CD4-positive, alpha-beta T cell treated with Interferon gamma for 1 hour (primary cell): ENCODE measurements at regions not wholly inside any gene's neighbourhood (a gene's known extent, or its start where the extent isn't known, plus 50 kb on each side); places are given as distances from the start of the nearest gene placed in this dataset.

Experiments
- DNase-seq: peaks from one replicate; pipeline ENCODE4 v3.0.0-alpha.2; 2020

DNA sequence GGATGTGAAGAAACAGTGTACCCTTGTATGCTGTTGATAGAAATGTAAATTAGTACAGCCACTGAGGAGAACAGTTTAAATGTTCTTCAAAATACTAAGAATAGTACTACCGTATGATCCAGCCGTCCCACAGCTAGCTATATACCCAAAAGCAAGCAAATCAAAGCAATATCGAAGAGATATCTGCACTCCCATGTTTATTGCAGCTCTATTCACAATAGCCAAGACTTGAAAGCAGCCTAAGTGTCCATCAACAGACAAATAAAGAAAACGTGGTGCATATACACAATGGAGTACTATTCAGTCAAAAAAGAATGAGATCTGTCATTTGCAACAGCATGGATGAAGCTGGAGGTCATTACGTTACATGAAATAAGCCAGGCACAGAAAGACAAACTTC lies 88.5 kb upstream of the SLC38A4 start:
- no peak for DNase-seq

DNA sequence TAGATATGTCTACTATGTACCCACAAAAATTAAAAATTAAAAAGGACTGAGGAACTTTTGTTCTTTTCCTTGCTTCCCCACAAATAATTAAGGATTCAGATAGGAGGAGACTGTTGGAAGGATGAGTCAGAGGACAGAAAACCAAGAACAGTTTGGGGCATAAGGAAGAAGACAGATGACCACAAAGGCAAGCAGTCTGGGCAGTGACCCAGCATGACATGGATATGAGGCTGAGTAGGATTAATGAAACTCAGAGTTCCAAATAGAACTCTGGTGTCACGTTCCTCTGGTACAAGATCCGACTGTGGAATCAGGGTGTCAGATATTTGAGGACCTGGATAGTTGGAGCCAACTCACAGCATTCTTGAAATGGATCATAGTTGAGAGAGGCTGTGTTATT lies 89.3 kb upstream of the SLC38A4 start:
- no peak for DNase-seq

DNA sequence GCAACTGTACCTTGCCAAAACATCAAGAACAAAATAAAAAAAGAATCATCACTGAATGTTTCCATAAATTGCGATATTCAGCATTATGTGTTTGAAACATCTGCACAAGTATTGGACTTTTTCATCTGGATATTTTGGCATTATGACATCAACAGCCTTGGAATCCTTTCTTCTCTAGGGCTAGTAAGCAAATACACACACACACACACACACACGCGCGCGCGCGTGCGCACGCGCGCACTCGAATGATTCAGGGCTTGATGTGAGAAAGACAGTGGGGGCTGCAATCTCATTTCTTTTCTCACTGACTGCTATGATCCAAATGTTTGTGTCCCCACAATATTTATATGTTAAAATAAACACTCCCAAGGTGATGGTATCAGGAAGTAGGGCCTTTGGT lies 90.0 kb upstream of the SLC38A4 start:
- no peak for DNase-seq

DNA sequence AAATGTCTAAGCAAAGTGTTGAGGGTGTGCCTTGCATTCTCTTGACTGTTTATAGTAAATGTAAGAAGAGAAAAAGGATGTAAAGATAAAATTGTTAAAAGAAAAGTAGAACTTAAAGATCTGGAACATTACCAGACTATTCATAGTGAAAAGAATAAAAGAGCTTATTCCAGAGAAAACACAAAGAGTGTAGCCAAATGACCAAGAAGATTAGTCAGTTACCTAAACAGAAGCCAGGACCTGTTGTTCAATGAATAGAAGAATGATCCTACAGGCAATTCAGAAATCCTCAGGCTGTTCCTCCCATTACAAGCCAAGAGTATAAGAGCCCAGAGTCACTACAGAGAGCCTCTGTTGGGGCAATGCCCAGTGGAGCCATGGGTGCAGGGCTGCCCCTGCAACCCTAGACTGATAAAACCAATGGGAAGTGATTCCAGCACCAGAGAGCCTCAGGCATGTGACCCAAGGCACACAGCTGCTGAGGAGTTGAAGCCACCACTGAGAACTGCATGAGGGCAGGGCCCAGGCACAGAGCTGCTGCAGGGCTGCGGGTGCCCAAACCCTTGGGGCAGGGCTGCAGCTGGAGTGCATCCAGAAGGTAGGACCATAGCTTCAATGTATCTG lies 91.1 kb upstream of the SLC38A4 start:
- no peak for DNase-seq

DNA sequence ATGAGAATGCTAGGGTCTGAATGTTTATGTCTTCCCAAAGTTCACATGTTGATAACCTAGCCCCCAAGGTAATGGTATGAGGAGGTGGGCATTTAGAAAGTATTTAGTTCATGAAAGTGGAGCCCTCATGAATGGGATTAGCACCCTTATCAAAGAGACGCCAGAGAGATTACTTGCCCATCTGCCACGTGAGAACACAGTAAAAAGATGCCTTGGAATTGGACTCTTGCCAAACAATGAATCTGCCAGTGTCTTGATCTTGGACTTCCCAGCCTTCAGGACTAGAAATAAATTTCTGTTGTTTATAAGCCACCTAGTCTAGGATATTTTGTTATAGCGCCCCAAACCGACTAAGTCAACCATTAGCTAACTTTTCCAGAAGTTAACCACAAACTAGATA lies 92.0 kb upstream of the SLC38A4 start:
- DNase-seq: no peak

DNA sequence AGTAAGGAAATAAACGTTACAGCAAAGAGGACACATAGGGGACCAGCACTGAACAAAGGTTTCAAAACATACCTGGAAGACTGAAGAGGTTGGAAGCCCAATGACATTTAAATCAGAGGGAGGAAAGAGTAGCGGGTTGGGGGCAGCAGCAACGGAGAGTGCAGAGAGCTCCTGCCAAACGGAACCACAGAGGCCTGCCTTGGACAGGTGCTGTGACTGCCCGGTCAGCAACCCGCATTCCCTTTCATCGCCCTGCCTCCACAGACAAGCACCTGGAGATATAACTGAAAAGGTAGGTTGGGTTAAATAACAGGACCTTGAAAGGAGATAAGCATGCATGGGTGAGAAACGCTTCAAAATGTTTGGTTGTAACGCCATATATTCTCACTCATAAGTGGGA lies 92.8 kb upstream of the SLC38A4 start:
- no peak for DNase-seq

DNA sequence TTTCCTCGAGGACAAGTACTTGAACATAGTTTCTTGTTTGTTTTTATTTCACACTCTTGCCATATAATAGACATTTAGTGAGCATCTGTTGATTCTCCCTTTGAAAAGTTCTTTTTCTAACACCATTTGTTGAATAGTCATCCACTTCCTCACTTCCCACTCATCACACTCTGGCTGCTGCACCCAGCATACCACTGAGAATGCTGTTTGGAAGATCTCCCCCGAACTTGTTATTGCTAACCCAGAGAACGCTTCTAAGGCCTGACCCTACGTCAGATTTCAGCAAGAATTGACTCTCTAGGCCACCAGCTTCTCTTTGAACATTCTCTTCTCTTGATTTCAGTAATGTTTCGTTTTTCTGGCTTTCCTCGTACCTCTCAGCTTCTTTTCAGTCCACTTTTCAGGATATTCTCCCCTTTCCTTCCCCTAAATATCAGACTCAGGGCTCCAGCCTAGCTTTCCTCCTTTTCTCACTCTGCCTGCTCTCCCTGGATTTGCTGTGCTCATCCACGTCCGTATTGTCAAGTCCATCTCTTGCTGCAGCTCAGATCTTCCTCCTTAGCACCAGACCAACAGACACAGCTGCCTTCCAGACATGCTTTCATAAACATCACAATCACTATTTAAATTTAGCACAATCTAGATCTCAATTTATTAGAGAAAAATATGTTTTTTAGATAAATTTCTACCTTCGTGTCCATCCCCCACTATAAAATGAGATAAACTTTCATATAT lies 94.0 kb upstream of the SLC38A4 start:
- no peak for DNase-seq

DNA sequence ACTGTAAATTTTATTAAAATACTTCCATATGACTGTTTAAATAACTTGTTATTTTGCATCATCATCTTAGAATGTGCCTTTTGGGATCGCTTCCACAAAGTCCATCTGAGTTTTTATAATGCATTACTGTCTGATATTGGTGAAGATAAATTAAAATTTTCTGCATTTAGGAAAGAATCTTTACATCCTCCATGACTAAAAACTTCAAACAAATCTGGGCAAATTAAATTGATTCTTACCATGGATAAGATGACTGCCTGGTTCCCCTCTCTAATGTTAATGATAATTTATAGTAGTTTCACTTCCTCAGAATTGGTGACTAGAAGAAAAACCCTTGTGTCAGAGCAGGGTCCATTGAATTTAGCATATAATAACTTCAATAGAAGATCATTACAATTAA lies 94.7 kb upstream of the SLC38A4 start:
- no peak for DNase-seq

DNA sequence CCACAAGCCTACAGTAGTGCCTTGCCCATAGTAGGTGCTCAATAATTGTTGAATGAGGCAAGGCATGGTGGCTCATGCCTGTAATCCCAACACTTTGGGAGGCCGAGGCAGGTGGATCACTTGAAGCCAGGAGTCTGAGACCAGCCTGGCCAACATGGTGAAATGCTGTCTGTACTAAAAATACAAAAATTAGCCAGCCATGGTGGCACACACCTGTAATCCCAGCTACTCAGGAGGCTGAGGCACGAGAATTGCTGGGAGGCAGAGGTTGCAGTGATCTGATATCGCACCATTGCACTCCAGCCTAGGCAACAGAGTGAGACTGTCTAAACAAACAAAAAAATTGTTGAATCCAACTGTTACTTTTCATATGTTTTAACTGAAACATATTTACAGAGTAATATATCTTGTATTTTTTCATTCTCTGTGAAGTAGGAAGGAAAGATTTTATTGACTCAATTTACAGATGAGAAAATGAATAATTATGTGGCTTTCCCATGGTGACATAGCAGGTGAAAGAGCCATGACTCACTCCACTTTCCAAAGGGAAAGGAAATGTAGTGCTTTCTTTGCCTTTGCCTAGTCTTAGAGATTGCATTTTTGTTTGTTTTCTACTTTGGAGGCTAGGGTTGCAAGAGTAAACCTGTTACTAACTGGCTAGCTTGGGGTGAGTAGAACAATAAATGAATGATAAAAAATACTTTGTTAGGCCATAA lies 95.4 kb upstream of the SLC38A4 start:
- no peak for DNase-seq

DNA sequence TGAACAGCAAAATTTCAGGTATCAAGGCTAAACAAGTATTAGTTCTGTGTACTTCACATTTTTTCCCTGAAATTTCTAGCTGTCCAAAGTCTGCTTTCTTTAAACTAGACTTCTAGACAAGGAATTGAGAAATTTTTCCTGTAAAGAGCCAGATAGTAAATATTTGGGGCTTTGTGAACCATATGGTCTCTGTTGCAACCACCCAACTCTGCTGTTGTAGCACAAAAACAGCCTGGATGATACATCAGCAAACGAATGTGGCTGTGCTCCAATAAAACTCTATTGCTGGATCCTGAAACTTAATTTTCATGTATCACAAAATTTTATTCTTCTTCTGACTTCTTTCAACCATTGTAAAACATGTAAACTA lies 96.0 kb upstream of the SLC38A4 start:
- DNase-seq: no peak

DNA sequence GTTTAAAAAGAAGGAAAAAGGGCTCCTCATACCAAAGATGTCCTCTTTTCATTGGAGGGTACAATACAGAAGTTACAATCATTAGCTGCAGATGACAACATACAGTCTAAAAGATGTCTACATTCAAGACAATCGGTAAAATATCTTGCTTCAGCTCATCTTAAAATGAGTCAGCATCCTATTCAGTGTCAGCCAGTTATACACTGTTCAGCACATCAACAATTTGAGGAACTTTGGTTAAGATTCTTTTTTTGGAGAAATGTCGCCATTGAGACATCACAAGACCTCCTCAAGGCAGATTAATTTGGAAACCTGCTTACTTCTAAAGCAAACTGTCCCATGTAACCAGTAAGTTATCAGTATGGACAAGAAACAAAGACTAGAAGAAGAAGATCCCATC lies 100.7 kb upstream of the SLC38A4 start:
- DNase-seq: no peak

DNA sequence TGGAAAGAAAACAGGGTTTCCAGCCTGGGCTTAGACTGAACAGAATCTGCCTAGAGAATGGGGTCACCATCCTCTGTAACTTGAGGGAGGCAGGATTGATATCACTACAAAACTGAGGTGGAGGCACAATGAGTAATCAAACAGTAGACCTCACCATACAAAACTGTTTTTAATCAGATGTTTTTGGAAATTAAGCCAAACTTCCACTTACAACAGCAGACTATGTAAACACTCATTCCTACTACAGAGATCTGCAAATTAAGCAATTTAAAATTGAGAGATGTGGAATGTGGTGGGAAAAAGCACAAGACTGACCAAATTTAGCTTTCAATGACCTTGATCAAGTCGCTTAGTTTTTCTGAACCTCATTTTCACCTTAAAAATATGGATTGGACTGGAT lies 104.3 kb upstream of the SLC38A4 start:
- no peak for DNase-seq

DNA sequence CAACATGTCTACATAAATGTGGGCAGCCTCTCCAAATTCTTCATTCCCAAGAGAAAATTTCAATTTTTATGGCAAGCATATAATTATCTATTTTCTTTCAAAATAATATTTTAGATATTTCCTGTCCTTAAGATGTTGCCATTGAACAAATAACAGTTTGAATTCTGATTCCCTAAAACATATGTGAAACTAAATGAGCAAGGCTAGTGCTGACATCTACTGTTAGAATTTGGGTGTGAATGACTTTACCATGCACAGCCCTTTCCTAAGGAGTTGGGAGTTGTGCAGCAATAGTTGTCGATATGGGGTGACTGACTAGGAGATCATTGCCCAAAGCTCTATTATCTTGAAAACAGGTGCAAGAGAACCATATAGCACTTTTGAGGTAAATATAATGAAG lies 108.2 kb upstream of the SLC38A4 start:
- no peak for DNase-seq

DNA sequence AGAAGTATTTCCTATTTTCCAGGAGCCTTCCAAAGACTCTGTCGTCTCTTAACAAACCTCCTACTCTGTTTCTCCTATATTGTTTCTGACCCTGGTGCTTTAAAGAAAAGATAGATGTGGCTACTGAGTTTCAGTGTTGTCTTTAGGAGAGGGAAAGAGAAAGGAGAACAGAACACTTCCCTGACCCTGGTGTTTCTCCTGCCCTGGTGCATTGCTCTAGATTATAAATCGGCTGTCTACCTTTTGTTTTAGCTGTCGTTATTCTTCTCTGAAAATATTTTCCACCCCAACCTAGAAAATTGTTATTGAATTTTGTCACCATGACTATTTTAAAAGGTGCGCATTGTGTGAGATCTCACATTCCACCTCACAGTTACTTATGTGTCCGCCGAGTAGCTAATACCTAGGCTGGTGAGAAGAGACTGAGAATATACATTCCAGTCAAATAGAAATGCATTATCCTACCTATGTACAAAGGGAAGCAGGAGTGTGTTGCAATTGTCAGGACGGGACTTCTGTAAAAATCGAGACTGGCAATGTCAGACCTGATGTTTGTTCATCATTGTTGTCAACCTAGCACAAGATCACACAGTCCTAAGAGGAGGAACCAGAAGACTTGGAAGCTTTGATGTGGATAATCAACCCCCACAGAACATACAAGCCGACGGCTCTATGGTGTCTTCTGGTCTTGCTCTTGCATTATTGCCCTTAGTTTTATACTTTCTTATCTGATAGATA lies 108.7 kb upstream of the SLC38A4 start:
- DNase-seq: no peak

DNA sequence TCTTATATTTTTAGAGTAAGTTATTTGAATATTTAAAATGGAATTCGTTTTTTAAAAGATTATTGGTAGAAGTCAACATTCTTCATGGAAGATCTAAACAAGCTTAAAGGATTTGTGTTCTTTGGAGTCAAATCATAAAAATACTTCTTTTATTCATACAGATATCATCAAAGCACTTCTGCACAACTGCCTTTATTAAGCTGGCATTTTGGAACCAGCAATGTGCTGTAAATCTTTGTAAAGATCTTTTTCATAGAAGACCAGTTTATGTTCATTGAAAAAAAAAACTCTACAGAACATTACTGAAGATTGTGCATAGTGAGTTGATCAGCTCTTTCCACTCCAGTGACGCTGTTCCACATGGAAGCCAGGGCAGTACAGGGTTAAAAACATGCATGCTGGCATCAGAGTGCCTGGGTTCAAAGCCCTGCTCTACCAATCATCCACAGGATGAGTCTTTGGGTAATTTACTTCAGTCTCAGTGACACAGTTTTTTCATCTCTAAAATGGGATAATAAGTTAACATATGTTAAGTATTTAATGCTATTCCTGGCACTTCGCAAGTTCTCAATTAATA lies 109.6 kb upstream of the SLC38A4 start:
- no peak for DNase-seq

DNA sequence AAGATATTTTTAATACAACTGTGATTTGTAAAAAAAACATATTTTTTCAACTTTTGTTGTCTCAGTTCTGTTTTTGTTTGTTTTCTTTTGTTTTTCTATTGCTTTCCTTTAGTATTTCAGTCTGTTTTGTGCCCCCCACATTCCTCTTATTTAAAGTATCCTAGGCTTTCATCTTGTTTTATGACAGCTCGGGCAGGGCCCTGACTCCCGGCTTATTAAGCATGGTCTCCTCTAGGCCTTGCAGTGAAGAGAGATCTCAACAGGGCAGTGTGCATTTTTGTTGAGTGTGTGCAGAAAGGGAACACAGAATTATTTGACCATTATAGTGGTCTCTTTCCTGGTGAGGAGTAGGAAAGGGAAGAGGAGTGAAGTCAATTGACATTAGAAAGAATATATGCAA lies 110.2 kb upstream of the SLC38A4 start:
- DNase-seq: no peak

DNA sequence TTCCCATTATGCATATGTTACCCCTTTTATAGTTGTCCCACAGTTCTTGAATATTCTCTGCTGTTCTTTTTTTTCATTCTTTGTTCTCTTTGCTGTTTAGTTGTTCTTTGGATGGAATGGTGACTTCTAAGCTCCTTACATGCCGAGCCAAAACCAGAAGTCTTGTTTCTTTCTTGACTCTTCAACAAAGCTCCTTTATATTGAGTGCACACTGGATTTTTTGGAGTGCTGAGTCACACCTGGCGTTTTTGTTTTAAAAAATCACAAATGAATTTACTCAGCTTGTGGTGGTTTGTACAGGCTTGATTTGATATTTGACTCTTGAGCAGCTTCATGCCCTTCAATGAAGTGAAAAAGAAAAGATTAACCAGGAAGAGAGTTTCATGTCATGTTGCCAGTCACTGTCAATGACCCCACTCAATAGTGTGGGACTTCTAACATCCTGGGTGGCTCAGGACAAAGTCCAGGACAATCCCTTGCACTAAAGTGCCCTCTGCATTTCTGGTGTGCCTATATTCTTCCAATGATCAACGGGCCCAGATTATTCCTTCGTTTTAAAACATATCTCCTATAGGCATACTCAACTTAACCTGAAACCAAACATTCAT lies 112.4 kb upstream of the SLC38A4 start:
- no peak for DNase-seq

DNA sequence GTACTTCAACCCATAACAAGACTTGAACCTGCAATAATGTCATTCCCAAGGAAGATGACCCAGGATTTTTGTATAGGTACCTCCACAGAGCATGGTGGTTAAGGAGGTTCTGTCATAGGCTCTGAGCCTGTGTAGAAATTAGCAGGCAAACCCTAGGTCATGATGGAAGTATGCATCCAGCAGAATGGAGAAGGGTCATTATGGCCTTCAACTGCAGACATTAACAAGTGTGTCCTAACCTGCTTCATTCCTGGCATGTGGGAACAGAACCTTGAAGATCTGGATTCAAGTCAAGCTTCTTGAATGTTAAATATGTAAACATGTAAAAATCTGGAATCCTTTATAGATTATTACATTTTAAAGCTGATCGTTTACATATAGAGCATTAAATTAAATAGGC lies 116.2 kb upstream of the SLC38A4 start:
- no peak for DNase-seq

DNA sequence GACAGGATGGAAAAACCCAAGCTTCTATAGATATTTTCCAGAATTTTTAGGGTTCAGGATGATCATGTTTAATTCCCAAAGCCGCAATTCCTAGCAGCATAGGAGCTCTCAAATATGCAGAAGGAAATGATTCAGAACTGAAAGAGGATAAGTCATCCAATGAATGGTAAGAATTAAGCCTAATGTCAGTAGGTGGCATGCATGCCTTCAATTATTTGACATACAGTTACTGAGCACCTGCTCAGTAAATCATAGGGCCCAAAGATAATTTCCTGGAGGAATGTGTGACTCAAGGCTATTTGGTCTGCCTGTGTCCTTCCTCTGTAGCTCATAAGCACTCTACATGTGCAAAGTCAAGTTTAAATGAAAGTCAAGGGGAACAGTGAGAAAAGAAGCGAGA lies 116.8 kb upstream of the SLC38A4 start:
- no peak for DNase-seq

DNA sequence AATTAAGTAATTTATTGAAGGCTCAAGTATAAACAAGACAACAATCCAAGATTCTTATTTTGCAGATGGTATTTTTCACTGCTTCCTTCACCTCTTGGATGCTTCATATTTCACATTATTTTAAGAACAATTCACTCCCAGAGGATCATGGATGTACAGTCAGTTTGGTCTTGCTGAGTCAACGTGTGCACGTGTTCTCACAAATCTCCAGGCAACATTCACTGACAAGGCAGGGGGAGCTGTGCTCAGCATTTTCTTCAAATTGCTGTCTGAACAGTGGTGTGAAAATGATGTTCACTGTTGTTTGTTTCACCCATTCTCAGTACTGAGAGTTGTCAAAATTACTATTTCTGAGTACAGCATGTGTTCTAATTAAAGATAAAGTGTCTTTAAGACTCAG lies 118.3 kb upstream of the SLC38A4 start:
- DNase-seq: no peak

DNA sequence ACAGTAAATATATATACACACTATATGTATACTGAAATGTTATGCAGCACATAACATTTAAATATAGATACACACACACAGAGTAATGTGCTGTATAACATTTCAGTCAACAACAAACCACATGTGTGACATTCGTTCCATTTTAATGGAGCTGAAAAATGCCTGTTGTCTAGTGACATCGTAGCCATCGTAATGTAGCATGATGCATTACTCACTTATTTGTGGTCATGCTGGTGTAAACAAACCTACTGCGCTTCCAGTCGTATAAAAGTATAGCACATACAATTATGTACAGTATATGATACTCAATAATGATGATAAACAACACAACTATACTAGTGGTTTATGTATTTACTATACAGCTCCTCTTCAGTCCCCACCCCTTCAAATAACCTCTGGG lies 119.0 kb upstream of the SLC38A4 start:
- no peak for DNase-seq

DNA sequence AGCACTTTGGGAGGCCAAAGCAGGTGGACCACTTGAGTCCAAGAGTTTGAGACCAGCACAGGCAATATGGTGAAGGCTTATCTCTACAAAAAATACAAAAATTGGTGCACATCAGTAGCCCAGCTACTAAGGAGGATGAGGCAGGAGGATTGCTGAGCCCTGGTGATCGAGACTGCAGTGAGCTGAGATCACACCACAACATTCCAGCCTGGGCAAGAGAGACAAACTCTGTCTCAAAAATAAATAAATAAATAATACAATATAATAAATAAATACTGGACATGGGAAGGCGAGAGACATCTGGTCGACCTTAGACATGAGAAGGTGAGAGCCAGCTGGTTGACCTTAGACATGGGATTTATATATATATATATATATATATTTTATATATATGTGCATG lies 119.8 kb upstream of the SLC38A4 start:
- DNase-seq: no peak

DNA sequence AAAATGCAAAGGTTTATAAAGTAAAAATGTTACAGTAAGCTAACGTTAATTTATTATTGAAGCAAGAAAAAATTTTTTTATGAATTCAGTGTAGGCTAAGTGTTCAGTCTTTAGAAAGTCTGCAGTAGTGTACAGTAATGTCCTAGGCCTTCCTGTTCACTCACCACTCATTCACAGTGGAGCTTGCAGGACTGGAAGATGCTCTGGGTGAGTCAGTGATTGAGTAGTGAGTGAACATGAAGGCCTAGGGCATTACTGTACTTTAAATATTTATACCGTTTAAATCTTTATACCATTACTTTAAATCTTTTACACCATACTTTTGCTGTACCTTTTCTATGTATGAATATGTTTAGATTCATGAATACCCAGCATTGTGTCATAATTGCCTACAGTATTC lies 120.3 kb upstream of the SLC38A4 start:
- no peak for DNase-seq
